MCF 10A (cell line): ENCODE measurements at regions not wholly inside any gene's neighbourhood (a gene's known extent, or its start where the extent isn't known, plus 50 kb on each side); places are given as distances from the start of the nearest gene placed in this dataset.

ENCODE experiments used
- BruUV-seq: library from RNA; stranded (reverse); fragments of 400-500 nt; replicated peaks from 2 replicates; lab custom pipeline; 2021; lab: Mats Ljungman, UMichigan
- CTCF ChIA-PET: fragments of 300-600 bp; sonication (Branson Sonifier 250); formaldehyde crosslinking; extraction: SDS; loops from one replicate; lab custom pipeline; 2021; ENCODE audit warnings: antibody characterized with exemption, inconsistent platforms; lab: Yijun Ruan, JAX
- POLR2A ChIA-PET: fragments of 300-600, 350-650 bp; sonication (Branson Sonifier 250); formaldehyde crosslinking; extraction: SDS; loops from one replicate; lab custom pipeline; 2020; ENCODE audit warnings: antibody characterized with exemption, inconsistent platforms; lab: Yijun Ruan, JAX
- DNase-seq: peaks from one replicate; pipeline ENCODE4 v3.0.0-alpha.2; 2018; ENCODE audit not compliant: unreplicated experiment
- H3K27ac Mint-ChIP-seq: one replicate; pipeline ENCODE4 v1.8.0; 2022; ENCODE audit warnings: mild to moderate bottlenecking, low read depth, mixed read lengths; ENCODE audit not compliant: unreplicated experiment
- H3K27me3 Mint-ChIP-seq: one replicate; pipeline ENCODE4 v1.8.0; 2022; ENCODE audit warnings: mixed read lengths; ENCODE audit not compliant: insufficient read depth, unreplicated experiment
- H3K36me3 Mint-ChIP-seq: one replicate; pipeline ENCODE4 v1.8.0; 2022; ENCODE audit warnings: mild to moderate bottlenecking, moderate library complexity, mixed read lengths; ENCODE audit not compliant: insufficient read depth, unreplicated experiment
- H3K4me1 Mint-ChIP-seq: one replicate; pipeline ENCODE4 v1.8.0; 2022; ENCODE audit warnings: mixed read lengths; ENCODE audit not compliant: insufficient read depth, unreplicated experiment
- H3K4me3 Mint-ChIP-seq: one replicate; pipeline ENCODE4 v1.8.0; 2022; ENCODE audit warnings: mild to moderate bottlenecking, moderate library complexity, mixed read lengths; ENCODE audit not compliant: unreplicated experiment
- H3K9me3 Mint-ChIP-seq: one replicate; pipeline ENCODE4 v1.8.0; 2022; ENCODE audit warnings: mixed read lengths; ENCODE audit not compliant: unreplicated experiment
- intact Hi-C: fragments of 100-400 bp; cut with micrococcal nuclease; formaldehyde crosslinking; loops from 2 replicates; pipeline ENCODE4 v1.14.1; 2022
- TF ChIP-seq, protein P1 (sequence below): fragments of 200-600 bp; IDR thresholded peaks from one replicate; pipeline ENCODE4 v1.8.0; 2022; ENCODE audit warnings: antibody characterized with exemption, mild to moderate bottlenecking; ENCODE audit not compliant: unreplicated experiment

GRCh38 chr20:11083841-11084240, 410.0 kb upstream of the JAG1 start:
- Mint-ChIP-seq H3K4me1 (no peaks in the 10 kb centered on the region), H3K4me3 (no peak overlapping the region), H3K27me3 (no peaks in the 10 kb centered on the region), H3K9me3 (peaks cover 8% of the 10 kb centered on the region), H3K27ac (no peak overlapping the region), H3K36me3 (no peaks in the 10 kb centered on the region)
- intact Hi-C loops: no loop called here
- CTCF ChIA-PET: interaction anchor here (1.2 kb wide), 1 partner anchor 9 kb away, joined by 5 read pairs; no protein-coding TSS in a partner anchor
- TF ChIP-seq, protein P1, sequence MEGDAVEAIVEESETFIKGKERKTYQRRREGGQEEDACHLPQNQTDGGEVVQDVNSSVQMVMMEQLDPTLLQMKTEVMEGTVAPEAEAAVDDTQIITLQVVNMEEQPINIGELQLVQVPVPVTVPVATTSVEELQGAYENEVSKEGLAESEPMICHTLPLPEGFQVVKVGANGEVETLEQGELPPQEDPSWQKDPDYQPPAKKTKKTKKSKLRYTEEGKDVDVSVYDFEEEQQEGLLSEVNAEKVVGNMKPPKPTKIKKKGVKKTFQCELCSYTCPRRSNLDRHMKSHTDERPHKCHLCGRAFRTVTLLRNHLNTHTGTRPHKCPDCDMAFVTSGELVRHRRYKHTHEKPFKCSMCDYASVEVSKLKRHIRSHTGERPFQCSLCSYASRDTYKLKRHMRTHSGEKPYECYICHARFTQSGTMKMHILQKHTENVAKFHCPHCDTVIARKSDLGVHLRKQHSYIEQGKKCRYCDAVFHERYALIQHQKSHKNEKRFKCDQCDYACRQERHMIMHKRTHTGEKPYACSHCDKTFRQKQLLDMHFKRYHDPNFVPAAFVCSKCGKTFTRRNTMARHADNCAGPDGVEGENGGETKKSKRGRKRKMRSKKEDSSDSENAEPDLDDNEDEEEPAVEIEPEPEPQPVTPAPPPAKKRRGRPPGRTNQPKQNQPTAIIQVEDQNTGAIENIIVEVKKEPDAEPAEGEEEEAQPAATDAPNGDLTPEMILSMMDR: no peak
- POLR2A ChIA-PET: interaction anchor here (0.6 kb wide), 1 partner anchor 214 kb away, joined by 3 read pairs; no protein-coding TSS in a partner anchor
- no TSS peak for BruUV-seq
- DNase-seq: no peak

DNA sequence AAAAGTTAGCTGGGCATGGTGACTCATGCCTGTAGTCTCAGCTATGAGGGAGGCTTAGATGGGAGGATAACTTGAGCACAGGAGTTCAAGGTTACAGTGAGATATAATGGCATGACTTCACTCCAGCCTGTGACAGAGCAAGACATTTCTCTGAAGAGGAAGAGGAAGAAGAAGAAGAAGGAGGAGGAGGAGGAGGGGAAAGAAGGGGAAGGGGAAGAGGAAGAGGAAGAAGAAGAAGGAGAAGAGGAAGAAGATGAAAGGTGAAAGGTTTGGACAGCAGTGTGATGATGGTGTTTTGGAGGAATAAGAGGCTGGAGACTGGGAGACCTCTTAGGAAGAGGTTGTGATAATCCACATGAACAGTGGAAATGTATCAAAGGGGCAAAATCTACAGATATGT, 410.7 kb upstream of the JAG1 start:
- Mint-ChIP-seq H3K9me3 (peaks cover 8% of the 10 kb centered on the region), H3K4me3 (no peak overlapping the region), H3K27me3 (no peaks in the 10 kb centered on the region), H3K36me3 (no peaks in the 10 kb centered on the region), H3K4me1 (no peaks in the 10 kb centered on the region), H3K27ac (no peak overlapping the region)
- intact Hi-C loops: no loop called here
- no peak for DNase-seq
- ChIA-PET CTCF (interaction anchor here (1.2 kb wide), 1 partner anchor 10 kb away, joined by 5 read pairs; no protein-coding TSS in a partner anchor), POLR2A (no interaction called here)
- TF ChIP-seq, protein P1: no peak
- no TSS peak for BruUV-seq

- TF ChIP-seq, protein P1: no peak
- ChIA-PET POLR2A (no interaction called here), CTCF (no interaction called here)
- Mint-ChIP-seq H3K27me3 (no peaks in the 10 kb centered on the region), H3K36me3 (no peaks in the 10 kb centered on the region), H3K27ac (no peak overlapping the region), H3K4me1 (no peaks in the 10 kb centered on the region), H3K4me3 (no peak overlapping the region), H3K9me3 (peaks cover 8% of the 10 kb centered on the region)
- intact Hi-C loops: no loop called here
- no peak for DNase-seq
- no TSS peak for BruUV-seq
These were observed 413.2 kb upstream of the JAG1 start for GRCh38 chr20:11086970-11087369.

DNA sequence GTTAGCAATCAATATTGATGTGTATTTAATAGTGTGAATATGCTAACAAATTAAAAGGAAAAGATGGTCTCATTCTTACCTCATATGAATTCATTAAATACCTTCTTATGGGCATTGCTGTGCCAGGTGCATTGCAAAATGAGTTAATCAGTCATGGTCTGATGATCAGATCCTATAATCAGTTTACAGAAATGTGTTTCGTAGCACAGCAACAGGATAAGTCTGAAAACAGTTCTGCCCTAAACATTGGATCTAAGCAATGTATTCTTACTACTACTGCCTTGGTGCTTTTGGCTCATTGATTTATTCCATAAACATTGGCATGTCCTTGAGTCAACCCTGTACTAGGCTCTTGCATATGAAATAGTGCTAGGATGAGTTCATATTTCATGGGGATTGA, 417.0 kb upstream of the JAG1 start:
- no peak for DNase-seq
- H3K4me1 Mint-ChIP-seq: no peaks in the 10 kb centered on the region
- peaks cover 8% of the 10 kb centered on the region for H3K9me3 Mint-ChIP-seq
- TF ChIP-seq, protein P1: no peak
- POLR2A ChIA-PET: interaction anchor here (0.7 kb wide), 1 partner anchor 18 kb away, joined by 3 read pairs; no protein-coding TSS in a partner anchor
- H3K27ac Mint-ChIP-seq: no peak overlapping the region
- CTCF ChIA-PET: no interaction called here
- no TSS peak for BruUV-seq
- intact Hi-C loops: loop anchor here (10.0 kb wide), 1 partner anchor 226 kb away; no protein-coding TSS in a partner anchor
- H3K4me3 Mint-ChIP-seq: no peak overlapping the region
- H3K36me3 Mint-ChIP-seq: no peaks in the 10 kb centered on the region
- no peaks in the 10 kb centered on the region for H3K27me3 Mint-ChIP-seq
